NCI-H1105 (cell line): ENCODE measurements at regions not wholly inside any gene's neighbourhood (a gene's known extent, or its start where the extent isn't known, plus 50 kb on each side); places are given as distances from the start of the nearest gene placed in this dataset.
A peak's percentile ranks its signal among the peaks of the same experiment; 100 is the strongest.
"Not testable (repeated sequence)": the region's sequence is repeated elsewhere in the genome, so short reads cannot be mapped to it uniquely, and the experiment has no call there.

ENCODE experiments used
- DNase-seq: peaks from one replicate; lab custom pipeline; 2025; lab: John Stamatoyannopoulos, UW

- DNase-seq = no peak
Observed at GRCh38 chr2:146598791-146599190, 1246.0 kb upstream of the ACVR2A start.

- no peak for DNase-seq
Observed at GRCh38 chr2:146597291-146597690, 1247.5 kb upstream of the ACVR2A start.

GRCh38 chr2:146591908-146592307, 1252.9 kb upstream of the ACVR2A start:
- DNase-seq = no peak

- no peak for DNase-seq
Observed at GRCh38 chr2:146587291-146587713, 1257.5 kb upstream of the ACVR2A start.

GRCh38 chr2:146584316-146584715, 1260.5 kb upstream of the ACVR2A start:
- no peak for DNase-seq

- DNase-seq = no peak
Observed at GRCh38 chr2:146579147-146579930, 1265.5 kb upstream of the ACVR2A start.

GRCh38 chr2:146576339-146577111, 1268.3 kb upstream of the ACVR2A start:
- DNase-seq = peak; percentile 76

- no peak for DNase-seq
Observed at GRCh38 chr2:146572598-146572997, 1272.2 kb upstream of the ACVR2A start.

GRCh38 chr2:146561996-146562395, 1282.8 kb upstream of the ACVR2A start:
- DNase-seq = no peak

GRCh38 chr2:146547236-146547635, 1297.6 kb upstream of the ACVR2A start:
- no peak for DNase-seq

GRCh38 chr2:146544701-146545100, 1300.1 kb upstream of the ACVR2A start:
- no peak for DNase-seq

GRCh38 chr2:146541896-146542295, 1302.9 kb upstream of the ACVR2A start:
- DNase-seq = no peak

- no peak for DNase-seq
Observed at GRCh38 chr2:146540271-146540932, 1304.4 kb upstream of the ACVR2A start.

- not testable (repeated sequence) for DNase-seq
Observed at GRCh38 chr2:146539739-146540138, 1305.1 kb upstream of the ACVR2A start.

GRCh38 chr2:146537477-146537876, 1307.4 kb upstream of the ACVR2A start:
- no peak for DNase-seq

GRCh38 chr2:146532509-146533147, 1312.2 kb upstream of the ACVR2A start:
- peak; percentile 12 for DNase-seq

- no peak for DNase-seq
Observed at GRCh38 chr2:146532009-146532408, 1312.8 kb upstream of the ACVR2A start.

GRCh38 chr2:146530886-146531285, 1313.9 kb upstream of the ACVR2A start:
- no peak for DNase-seq

- DNase-seq = no peak
Observed at GRCh38 chr2:146527166-146527565, 1317.7 kb upstream of the ACVR2A start.

GRCh38 chr2:146523196-146523595, 1321.6 kb upstream of the ACVR2A start:
- peak; percentile 18 for DNase-seq

- DNase-seq = no peak
Observed at GRCh38 chr2:146506851-146507250, 1338.0 kb upstream of the ACVR2A start.

- no peak for DNase-seq
Observed at GRCh38 chr2:146503366-146503765, 1341.5 kb upstream of the ACVR2A start.
